GM19397 (cell line): ENCODE measurements at regions not wholly inside any gene's neighbourhood (a gene's known extent, or its start where the extent isn't known, plus 50 kb on each side); places are given as distances from the start of the nearest gene placed in this dataset.
"Not testable (repeated sequence)": the region's sequence is repeated elsewhere in the genome, so short reads cannot be mapped to it uniquely, and the experiment has no call there.

Source experiments
- ATAC-seq: cut with Tn5 transposase; IDR thresholded peaks from one replicate; pipeline ENCODE4 v1.9.1; 2021; ENCODE audit warnings: mild to moderate bottlenecking, moderate library complexity; ENCODE audit not compliant: unreplicated experiment

DNA sequence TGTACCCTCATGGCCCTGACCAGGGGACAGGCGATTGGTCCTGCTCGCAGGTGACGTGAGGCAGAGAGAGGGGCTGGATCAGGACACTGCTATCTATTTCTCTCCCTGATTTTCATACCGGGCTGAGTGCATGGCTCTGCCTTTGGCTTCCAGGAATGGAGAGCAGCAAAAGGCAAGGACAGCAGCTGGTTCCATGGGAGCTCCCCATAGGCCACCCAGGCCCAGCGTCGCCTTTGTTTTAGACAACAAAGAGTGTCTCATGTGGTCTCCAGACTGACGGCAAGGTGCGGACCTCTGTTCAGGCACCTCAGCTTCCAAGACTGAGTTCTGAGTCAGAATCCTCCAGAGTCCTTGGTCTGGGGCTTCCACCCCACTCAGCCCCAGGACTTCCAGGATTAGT is 123.1 kb downstream of the VEGFA start:
- ATAC-seq, result no peak

DNA sequence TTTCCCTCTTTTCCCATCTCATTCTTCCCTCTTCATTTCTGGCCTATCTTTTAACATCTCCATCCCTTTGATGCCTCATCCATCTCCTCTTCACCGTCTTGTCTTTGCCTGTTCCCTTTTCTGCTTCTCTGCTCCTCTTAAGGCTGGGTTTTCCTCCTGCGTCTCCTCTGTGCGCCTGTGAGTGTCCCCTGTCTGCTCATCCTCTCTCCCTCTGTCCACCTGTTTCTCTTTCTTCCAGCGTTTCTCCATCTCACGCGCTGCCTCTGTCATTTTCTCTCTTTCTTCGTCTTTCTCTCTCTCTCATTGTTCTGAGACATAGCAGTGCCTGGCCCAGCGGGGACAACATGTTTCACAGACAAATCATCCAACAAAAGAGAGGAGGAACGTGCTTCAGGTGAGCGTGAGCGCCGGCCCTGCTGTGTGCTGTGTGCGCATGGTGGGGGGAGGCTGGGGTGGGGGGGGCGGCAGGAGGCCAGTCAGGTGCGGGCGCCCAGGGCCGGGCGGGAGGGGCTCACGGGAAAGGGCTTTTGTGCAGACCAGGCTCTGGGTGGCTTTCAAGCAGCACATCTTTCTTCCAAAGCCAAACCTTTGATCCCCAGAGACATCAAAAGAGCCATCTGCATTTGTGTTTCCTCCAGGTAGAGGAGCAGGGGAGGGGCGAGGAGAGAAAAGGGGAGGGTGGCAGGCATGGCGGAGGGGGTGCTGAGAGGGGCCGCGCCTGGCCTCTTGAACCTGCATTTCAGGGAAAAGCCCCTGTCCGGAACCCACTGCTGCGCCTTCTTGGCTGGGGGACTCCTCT is 121.3 kb downstream of the VEGFA start:
- ATAC-seq, result no peak

DNA sequence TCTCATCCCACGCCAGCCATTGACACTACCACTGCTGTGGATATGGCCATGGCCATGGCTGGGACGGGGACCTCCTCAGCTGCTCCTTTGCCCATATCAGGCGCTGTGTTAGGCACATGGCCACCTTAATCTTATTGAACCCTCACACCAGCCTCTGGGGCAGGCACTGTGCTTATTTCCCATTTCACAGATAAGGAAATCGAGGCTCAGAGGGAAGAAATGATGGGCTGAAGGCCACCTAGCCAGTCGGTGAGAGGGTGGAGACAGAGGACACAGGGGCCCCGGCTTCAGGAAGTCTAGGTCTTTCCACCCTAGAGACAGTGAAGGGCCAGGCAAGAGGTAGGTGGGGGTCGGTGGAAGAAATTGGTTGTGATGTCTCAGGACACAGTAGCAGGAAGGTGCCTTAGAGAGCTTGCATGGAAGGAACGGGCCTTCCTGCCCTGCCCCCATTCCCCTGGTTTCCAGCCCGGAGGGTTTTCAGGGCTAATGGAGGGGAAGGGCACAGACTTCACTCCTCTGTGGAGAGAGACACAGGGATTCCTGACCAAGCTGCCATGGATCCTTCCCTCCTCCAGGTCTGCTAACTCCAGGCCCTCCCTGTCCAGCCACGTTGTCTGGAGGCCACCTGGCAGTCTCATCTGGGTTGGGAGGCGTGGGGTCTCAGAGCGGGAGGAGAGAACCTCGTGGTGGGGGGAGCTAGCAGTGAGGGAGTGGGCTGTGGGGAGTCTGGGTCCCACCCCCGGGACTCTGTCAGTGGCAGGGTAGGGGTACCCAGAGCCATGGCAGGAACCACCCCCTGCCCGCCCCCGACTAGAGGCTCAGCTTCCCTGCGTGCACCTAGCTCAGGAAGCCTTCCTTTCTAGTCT is 120.4 kb downstream of the VEGFA start:
- no peak for ATAC-seq

DNA sequence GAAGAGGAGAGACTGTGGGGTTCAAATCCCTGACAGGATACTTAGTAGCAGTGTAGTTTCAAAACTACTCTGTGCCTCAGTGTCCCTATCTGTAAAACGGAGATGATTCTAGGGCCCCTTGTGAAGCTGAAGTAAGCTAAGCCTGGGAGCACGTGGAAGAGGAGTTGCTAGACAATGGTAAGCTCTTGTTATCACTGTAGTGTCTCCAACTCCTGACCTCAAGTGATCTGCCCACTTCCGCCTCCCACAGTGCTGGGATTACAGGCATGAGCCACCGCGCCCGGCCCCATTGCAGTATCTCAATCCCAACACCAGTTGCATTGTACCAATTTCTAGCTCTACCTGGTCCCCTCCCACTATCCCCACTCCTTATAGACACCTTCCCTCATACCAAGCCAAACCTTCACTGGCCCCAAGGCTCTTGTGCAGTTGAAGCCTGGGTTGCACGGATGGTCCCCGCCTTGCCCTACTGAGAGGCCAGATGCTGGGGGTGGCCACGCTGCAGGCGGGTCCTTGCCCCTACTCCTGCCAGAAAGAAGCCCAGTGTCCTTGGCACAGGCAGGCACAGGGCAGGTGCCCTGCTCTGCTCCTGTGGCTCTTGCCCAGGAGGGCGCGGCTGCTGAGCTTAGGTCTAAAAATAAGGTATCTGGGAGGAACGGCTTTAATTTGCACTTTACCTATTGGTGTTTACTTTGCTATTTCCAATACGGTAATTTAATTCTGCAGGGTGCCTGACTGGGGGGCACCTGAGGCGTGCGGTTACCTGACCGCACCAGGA is 118.1 kb downstream of the VEGFA start:
- ATAC-seq, result no peak

DNA sequence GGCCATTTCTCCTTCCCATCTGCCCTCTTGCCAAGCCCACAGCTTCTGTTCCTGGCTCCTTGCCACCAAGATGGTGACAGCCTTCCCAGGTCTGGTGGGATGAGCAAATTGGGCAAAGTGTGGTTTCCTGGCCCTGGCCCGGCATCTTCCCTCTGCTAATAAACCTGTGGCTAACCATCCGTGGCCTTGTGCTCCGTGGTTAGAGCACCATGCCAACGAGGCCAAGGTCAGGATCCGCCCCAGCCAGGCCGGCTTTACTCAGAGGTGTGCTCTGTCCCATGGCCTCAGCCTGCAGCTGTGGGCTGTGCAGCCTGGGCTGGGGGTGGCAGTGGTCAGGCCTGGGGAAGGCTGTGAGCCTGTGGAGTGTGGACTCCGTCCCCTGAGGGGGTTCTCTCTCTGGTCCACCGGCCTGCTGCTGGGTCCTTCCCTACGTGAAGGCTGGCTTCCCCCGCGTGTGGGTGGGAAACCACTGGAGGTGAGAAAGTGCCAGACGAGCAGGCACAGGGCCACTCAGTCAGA is 117.4 kb downstream of the VEGFA start:
- ATAC-seq, result no peak

DNA sequence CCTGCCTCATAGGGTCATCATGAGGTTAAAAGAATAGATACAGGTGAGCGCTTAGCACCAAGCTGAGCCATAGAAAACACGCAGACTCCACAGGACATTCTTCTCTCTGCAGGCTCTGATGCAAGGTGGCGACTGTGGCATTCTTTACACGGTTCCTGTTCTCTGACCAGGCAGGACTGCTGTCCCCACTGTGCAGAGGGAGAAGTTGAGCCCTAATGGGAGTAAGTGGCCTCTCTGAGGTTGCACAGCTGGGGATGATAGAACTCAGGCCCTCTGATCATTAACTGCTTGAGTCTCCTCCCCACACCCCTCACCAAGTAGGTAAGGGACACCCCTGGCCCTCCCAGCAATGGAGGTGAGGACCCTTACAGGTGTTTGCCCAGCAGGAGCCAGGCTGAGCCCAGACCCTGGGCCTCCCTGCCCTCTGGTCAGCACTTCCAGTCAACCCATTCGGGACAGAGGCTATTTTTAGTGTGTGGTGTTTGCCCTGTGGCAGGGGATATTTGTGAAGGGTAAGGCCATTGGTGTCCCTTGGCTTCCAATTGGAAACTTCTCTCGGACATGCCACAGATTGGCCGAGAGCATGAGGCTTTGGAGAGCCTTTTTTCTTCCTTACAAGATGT is 116.8 kb downstream of the VEGFA start:
- no peak for ATAC-seq

DNA sequence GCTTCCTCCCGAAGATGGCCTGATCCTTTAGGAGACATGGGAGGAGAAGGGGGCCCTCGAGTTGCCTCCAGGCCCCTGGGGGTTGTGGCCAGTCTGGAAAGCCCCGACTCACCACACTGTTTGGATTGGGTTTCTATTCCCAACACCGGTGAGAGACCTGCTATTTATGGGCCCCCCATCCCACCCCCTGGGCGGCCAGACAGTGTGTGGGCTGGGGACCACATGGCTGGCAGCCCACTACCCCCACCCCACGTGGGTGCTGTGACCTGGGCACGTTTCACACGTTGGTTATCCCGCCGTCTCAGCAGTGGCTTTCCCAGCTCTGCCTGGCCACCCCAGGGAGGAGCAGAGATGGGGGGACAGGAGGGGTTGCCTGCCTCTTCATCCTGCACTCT is 116.1 kb downstream of the VEGFA start:
- no peak for ATAC-seq

DNA sequence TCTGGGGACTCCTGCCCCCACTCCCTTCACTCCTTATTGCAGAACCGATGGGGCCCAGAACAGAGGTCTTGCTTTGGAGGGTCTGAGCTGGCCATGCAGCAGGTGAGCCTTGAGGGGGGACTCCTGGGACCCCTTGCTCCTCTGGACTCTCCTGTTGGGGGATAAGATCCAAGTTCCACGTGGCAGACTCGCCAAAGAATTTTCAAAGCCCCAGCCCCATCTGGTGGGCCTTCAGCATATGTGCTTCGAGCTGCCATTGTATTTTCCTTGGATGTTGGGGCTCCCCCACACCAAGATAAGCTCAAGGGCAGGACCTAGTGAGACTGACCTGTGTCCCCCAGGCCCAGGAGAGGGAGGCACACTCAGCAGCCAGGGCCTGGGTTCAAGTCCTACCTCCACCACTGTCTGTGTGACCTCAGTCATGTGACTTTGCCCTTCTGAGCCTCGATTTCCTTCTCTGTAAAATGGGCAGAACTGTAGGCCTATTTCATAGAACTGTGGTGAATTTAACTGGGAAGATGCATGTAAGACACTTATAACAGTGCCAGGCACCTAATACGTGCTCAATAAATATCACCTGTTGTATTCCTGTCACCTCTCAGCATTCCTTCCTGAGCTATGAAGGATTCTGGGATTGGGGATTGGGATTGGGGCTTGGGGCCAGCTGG is 115.5 kb downstream of the VEGFA start:
- no peak for ATAC-seq

DNA sequence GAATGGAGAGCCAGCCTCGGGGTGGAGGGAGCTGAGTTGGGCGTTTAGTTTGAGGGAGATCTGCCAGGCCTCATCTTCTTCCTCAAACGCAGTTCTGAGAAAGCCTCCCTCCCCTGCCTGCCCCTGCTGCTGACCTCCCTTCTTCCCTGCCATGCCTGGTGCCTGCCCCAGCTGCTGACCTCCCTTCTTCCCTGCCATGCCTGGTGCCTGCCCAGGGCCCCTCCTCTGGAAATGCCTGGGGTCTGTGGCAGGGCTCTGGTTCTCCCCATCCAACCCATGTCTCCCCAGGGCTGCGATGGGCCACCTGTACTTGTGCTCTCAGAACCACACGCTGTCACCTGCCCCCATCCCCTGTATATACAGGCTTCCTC is 114.6 kb downstream of the VEGFA start:
- no peak for ATAC-seq

DNA sequence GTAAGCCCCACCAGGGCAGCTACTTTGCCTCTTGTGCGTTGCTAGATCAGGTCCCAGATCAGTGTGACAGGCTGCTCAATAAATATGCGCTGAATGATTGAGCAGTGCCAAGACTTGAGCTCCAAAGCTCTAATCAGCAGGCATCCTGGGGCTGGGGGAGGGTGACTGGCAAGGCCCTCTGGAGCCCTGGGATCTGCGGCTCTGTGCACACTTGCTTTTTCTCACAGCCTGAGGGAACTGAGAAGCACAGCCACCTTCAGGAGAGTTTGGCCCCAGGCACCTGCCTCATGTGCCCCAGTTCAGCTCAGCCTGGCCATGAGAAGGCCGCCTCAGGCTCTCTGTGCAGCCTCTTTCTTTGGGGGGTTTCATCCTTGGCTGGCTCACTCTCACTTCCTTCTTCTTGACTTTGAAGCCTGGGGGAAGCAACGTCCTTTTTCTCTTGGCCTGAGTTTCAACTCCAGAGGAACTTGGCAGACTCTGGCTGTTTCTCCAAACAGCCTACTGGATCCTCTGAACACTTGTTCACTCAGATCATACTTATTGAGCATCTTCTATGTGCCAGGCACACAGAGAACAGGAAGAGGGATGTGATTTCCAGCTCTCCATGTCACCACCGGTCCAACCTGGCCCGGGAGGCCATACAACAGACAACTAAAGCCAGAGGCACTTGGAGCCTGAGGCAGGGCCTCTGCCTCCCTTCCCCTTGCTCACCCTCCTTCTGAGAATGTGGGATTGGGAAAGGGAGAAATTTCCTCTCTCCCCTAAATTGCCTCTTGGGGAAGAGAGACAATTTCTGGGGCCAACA is 114.0 kb downstream of the VEGFA start:
- ATAC-seq, result no peak

DNA sequence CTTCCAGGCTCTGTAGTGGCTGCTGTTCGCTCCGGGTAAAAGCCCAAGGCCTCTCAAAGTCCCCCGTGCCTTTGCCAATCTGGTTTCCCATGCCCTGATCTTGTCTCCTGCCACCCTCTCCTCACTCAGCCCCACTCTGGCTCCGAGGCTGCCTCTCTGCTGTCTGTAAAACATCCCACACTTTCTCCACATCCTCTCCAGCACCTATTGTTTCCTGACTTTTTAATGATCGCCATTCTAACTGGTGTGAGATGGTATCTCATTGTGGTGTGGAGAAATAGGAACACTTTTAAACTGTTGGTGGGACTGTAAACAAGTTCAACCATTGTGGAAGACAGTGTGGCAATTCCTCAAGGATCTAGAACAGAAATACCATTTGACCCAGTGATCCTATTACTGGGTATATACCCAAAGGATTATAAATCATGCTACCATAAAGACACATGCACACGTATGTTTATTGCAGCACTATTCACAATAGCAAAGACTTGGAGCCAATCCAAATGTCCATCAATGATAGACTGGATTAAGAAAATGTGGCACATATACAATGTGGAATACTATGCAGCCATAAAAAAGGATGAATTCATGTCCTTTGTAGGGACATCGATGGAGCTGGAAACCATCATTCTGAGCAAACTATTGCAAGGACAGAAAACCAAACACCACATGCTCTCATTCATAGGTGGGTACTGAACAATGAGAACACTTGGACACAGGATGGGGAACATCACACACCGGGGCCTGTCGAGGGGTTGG is 112.9 kb downstream of the VEGFA start:
- ATAC-seq, result not testable (repeated sequence)

DNA sequence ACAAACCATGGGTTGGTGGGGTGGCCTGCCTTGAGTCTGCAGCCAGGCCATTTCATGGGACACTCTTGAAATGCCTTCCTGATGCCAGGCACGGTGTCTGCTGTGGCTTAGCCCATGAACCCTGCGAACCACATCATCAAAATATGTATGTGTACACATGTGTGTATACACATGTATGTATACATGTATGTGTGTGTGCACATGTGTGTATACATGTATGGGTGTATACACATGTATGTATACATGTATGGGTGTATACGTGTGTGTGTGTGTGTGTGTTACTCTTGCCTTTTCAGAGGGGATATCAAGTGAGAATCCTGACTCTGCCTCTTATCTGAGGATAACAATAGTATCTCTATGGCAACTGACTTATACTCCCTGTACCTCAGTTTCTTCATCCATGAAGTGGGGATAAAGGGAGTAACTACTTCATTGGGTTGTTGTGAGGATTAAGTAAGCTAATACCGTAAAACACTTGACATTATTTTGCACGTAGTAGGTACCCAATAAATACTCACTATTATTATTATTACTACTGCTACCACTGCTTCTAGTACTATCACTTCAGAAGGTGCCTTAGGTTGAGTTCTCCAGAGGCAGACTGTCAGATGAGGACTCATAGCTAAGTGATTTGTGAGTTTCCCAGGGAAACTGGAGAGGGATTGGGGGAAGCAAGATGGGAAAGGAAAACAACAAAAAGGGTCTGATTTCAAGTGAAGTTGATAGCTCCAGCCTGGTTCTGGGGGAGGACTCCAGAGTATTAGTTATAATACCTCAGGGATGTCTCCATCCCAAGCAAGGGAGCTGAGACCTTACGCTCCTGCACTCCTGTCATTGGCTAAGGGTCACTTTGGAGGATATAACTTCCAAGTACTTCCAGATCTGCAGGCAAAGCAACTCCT is 110.5 kb downstream of the VEGFA start:
- ATAC-seq, result no peak

DNA sequence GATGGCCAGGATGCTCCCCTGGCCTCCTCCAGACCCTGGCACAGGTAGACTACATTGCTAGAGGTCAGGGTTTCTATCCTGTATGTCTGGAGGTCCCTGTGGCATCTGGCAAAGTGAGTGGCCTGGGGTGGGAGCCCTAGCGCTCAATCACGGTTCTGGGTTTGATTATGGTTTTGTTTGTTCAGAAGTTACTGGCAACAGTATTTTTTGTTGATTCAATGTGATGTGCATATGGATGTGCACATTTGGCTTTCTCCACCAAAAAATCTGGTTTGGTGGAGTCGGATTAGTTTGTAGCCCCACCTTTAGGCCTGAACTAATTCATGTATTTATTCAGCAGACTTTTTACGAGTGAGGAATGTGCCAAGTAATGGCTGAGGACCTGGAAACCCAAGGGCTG is 109.7 kb downstream of the VEGFA start:
- ATAC-seq, result no peak

DNA sequence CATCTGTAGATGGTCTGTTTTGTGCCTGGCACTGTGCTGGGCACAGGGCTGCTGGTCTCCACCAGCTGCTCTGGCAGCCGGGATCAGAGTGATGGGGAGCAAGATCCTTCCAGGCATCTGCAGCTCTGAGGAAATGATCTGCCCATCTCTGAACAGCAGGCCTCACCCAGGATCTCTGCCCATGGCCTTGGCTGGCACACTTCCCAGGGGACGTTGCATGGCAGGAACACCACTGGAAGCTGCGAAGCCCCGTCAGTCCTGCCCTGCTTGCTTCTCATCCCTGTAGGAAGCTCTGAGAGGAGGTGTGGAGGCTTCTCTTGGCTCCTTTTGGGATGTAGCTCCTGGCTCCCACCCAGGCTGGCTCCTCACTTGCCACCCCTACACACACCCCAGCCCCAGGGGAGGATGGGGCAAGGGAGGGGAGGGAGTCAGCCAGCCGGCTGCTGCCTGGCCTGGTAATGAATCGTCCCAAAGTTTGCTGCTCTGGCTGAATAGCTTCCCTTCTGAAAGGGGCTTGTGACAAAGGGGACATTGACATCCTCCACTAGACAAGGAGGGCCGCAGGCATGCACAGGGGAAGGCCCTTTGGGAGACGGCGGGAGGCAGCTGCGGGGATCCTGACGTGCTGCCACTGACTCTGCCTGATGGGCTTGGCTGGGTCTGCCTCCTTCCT is 108.9 kb downstream of the VEGFA start:
- ATAC-seq, result no peak

DNA sequence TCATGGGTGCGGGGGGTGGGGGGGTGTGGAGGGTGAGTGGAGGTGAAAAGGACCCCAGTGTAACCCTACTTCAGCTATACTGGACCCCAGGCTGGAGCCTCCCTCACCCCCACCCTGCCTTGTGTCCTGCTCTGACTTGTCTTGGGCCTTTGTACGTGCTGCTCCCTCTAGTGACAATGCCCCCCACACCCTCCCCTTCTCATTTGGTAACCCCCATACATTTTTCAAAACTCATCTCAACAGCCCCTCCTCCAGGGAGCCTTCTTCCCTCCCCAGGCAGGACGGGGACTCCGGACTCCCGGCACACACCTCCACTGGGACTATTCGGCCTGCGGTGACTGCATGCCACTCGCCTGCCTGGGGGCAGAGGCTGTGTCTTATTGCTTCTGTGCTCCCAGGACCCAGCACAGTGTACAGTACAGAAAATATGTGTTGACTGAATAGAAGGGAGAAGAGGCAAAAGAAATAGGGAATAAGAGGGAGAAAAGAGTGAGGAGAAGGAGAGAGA is 108.2 kb downstream of the VEGFA start:
- ATAC-seq, result no peak

DNA sequence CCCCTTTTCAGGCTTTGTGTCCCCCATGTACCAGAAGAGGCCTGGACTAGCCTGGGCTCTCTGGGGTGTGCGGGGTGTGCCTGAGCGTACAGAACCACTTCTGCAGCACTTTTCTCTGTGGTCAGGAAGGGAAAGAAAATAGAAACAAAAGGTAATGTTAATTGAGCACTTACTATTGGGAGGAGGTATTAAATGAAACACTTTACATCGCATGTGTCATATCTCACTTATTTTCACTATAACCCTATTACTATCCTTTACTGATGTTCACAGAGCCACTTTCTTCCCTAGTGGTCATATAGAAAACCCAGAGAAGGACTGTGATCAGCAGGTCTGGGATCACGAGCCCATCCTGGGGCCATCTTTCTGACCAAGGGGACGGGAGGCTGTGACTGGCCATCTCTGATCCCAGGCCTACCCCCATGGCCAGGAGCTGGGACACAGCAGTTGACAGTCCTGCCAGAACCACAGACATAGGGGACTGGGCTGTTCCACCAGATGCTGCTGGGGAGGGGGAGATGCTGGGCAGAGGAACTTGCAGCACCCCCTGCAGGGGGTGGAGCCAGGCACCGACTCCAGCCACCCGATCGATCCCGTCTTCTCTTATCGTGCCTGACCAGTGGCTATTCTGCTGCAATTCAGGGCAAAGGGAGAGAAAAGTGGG is 107.6 kb downstream of the VEGFA start:
- ATAC-seq, result no peak
